ENCODE measurements at regions not wholly inside any gene's neighbourhood (a gene's known extent, or its start where the extent isn't known, plus 50 kb on each side); places are given as distances from the start of the nearest gene placed in this dataset.

DNA sequence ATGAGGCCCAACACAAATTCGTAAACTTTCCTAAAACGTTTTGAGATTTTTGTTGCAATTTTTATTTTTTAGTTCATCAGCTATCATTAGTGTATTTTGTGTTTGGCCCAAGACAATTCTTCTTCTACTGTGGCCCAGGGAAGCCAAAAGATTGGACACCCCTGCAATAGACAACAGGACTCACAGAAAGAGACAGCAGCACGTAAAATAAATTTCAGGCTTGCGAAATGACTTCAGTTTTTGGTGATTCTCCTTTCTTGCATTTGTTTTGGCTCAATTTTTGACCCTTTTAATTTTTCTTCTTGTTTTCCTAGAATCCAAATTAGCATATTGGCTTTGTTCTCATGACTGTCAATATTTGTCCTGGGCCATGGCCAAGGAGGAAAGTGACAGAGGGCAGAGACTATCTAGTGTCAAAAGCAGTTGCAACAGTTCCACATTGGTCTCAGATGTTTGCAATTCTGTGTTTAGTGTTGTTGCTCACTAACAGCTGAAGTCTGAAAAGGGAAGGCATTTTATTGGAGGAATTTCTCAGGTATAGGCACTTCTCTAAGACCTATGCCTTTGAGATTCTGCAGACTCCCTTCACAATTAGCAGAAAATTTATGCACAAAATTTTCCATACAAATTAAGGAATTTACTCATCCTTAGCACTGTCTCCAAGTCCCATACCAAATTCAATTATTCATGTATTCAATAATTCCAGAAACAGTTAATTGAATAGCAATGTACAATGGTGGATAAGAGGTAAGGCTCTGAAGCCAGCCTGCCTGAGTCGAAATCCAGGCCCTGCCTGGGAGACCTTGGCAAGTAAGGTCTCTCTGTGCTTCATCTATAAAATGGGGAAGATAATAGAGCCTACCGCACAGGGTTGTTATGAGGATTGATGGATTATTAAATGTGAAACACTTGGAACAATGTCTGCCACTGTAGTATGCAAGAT, 160.9 kb upstream of the IVNS1ABP start:
- TF ChIP-seq MAZ (IDR thresholded peaks at IDR 0.05; ENCODE audit: borderline replicate concordance, low read depth, low read length) (no peak), CTCF (conservative IDR thresholded peaks at IDR 0.05; ENCODE audit: low read depth, low read length) (no peak), MXI1 (IDR thresholded peaks at IDR 0.05; ENCODE audit: borderline replicate concordance, low read depth, low read length) (no peak), MAFK (IDR thresholded peaks at IDR 0.05; ENCODE audit: low read depth, low read length) (no peak), POLR2A (IDR thresholded peaks at IDR 0.05; ENCODE audit: low read depth, low read length) (no peak), CHD1 (IDR thresholded peaks at IDR 0.05; ENCODE audit: low read depth, low read length) (no peak), RCOR1 (IDR thresholded peaks at IDR 0.05; ENCODE audit: insufficient replicate concordance, low read length) (no peak), CEBPB (IDR thresholded peaks at IDR 0.05; ENCODE audit: low read depth, low read length) (no peak), SMC3 (IDR thresholded peaks at IDR 0.05; ENCODE audit: low read depth, low read length) (no peak)

All from IMR-90 (cell line).